Liver (tissue), 8 donors: ENCODE measurements at regions not wholly inside any gene's neighbourhood (a gene's known extent, or its start where the extent isn't known, plus 50 kb on each side); places are given as distances from the start of the nearest gene placed in this dataset.

Source experiments
- DNase-seq: peaks from one replicate; pipeline ENCODE4 v3.0.0-alpha.2; 2017; ENCODE audit warnings: low spot score
- H3K27ac ChIP-seq, 2 donors: one replicate each; pipeline ENCODE4 v1.7.0; 2013; ENCODE audit warnings: inconsistent platforms in 2 of 2, low read length in 2 of 2, control low read depth in 1 of 2, low read depth in 1 of 2, mild to moderate bottlenecking in 1 of 2
- H3K27me3 ChIP-seq, 4 donors: one replicate each; pipeline versions ENCODE4 v1.6.1 to v1.7.0; 2013; ENCODE audit warnings: low read length in 3 of 4, inconsistent platforms in 1 of 4, mild to moderate bottlenecking in 1 of 4, moderate library complexity in 1 of 4; ENCODE audit not compliant: control insufficient read depth in 4 of 4, insufficient read depth in 4 of 4
- H3K36me3 ChIP-seq, 4 donors: one replicate each; pipeline versions ENCODE4 v1.6.1 to v1.7.0; 2013; ENCODE audit warnings: low read length in 3 of 4, mild to moderate bottlenecking in 3 of 4, low read depth in 1 of 4, moderate library complexity in 1 of 4; ENCODE audit not compliant: control insufficient read depth in 4 of 4, insufficient read depth in 3 of 4
- H3K4me1 ChIP-seq, 4 donors: one replicate each; pipeline versions ENCODE4 v1.6.1 to v1.7.0; 2013; ENCODE audit warnings: low read length in 3 of 4, mild to moderate bottlenecking in 3 of 4, moderate library complexity in 1 of 4; ENCODE audit not compliant: control insufficient read depth in 4 of 4, insufficient read depth in 4 of 4
- H3K4me3 ChIP-seq, 3 donors: one replicate each; pipeline versions ENCODE4 v1.6.1 to v1.7.0; 2013; ENCODE audit warnings: low read length in 3 of 3, control low read depth in 1 of 3, low read depth in 1 of 3, mild to moderate bottlenecking in 1 of 3
- H3K9ac ChIP-seq, 2 donors: one replicate each; pipeline ENCODE4 v1.7.0; 2013; ENCODE audit warnings: low read length in 2 of 2, mild to moderate bottlenecking in 2 of 2, moderate library complexity in 2 of 2, control low read depth in 1 of 2, low read depth in 1 of 2
- H3K9me3 ChIP-seq, 4 donors: one replicate each; pipeline versions ENCODE4 v1.6.1 to v1.7.0; 2013; ENCODE audit warnings: low read length in 3 of 4; ENCODE audit not compliant: control insufficient read depth in 4 of 4
- EGR1 ChIP-seq, 2 donors: IDR thresholded peaks; 2 replicates each; pipeline ENCODE4 v1.6.1; 2016 to 2018; ENCODE audit warnings: antibody characterized with exemption in 2 of 2, low read depth in 2 of 2
- FOXA1 ChIP-seq: IDR thresholded peaks from 2 replicates; pipeline ENCODE4 v1.6.1; 2016; ENCODE audit warnings: antibody characterized with exemption
- FOXA2 ChIP-seq: IDR thresholded peaks from 2 replicates; pipeline ENCODE4 v1.6.1; 2016; ENCODE audit warnings: antibody characterized with exemption
- GABPA ChIP-seq, 2 donors: IDR thresholded peaks in 1 of 2; conservative IDR thresholded peaks in 1 of 2; 2 replicates each; pipeline ENCODE4 v1.6.1; 2016; ENCODE audit warnings: antibody characterized with exemption in 2 of 2, mild to moderate bottlenecking in 1 of 2, moderate library complexity in 1 of 2
- HNF4A ChIP-seq, 2 donors: conservative IDR thresholded peaks; 2 replicates each; pipeline ENCODE4 v1.6.1; 2016; ENCODE audit warnings: antibody characterized with exemption in 2 of 2, mild to moderate bottlenecking in 2 of 2
- HNF4G ChIP-seq: IDR thresholded peaks from 2 replicates; pipeline ENCODE4 v1.6.1; 2016; ENCODE audit warnings: antibody characterized with exemption
- JUND ChIP-seq, 2 donors: IDR thresholded peaks; 2 replicates each; pipeline ENCODE4 v1.6.1; 2016; ENCODE audit warnings: antibody characterized with exemption in 2 of 2
- NR2F2 ChIP-seq: IDR thresholded peaks from 2 replicates; pipeline ENCODE4 v1.6.1; 2016; ENCODE audit warnings: antibody characterized with exemption
- RAD21 ChIP-seq, 2 donors: IDR thresholded peaks; 2 replicates each; pipeline ENCODE4 v1.6.1; 2016; ENCODE audit warnings: antibody characterized with exemption in 2 of 2, mild to moderate bottlenecking in 2 of 2
- RXRA ChIP-seq, 2 donors: IDR thresholded peaks; 2 replicates each; pipeline ENCODE4 v1.6.1; 2017 to 2018; ENCODE audit warnings: antibody characterized with exemption in 2 of 2, mild to moderate bottlenecking in 1 of 2
- TAF1 ChIP-seq: conservative IDR thresholded peaks from 2 replicates; pipeline ENCODE4 v1.6.1; 2016; ENCODE audit warnings: antibody characterized with exemption, mild to moderate bottlenecking
- YY1 ChIP-seq: IDR thresholded peaks from 2 replicates; pipeline ENCODE4 v1.6.1; 2016; ENCODE audit warnings: antibody characterized with exemption, mild to moderate bottlenecking
- WGBS: extraction: QIAGEN DNeasy Blood & Tissue Kit; methylation state at CpG from one replicate; pipeline ENCODE4 v1.1.7; 2013; 5-methylcytosine and 5-hydroxymethylcytosine counted together
- TF ChIP-seq, protein P1 (sequence below): IDR thresholded peaks from 2 replicates; pipeline ENCODE4 v1.6.1; 2016; ENCODE audit warnings: antibody characterized with exemption, mild to moderate bottlenecking
- TF ChIP-seq, protein P2 (sequence below): IDR thresholded peaks from 2 replicates; pipeline ENCODE4 v1.6.1; 2016; ENCODE audit warnings: antibody characterized with exemption
- TF ChIP-seq, protein P3 (sequence below): IDR thresholded peaks from 2 replicates; pipeline ENCODE4 v1.6.1; 2016; ENCODE audit warnings: antibody characterized with exemption
- TF ChIP-seq, protein P4 (sequence below): fragments of 150-350 bp; IDR thresholded peaks from 2 replicates; pipeline ENCODE4 v1.5.1; 2017; ENCODE audit warnings: improper control_type of control experiment, low read depth, low read length; ENCODE audit not compliant: missing input control
- TF ChIP-seq, protein P5 (sequence below): IDR thresholded peaks from 2 replicates; pipeline ENCODE4 v1.6.1; 2016; ENCODE audit warnings: antibody characterized with exemption
- donor health status: healthy.
- donor health status: healthy.
- donor health status: healthy.
- donor health status: healthy.
- donor health status: healthy.

DNA sequence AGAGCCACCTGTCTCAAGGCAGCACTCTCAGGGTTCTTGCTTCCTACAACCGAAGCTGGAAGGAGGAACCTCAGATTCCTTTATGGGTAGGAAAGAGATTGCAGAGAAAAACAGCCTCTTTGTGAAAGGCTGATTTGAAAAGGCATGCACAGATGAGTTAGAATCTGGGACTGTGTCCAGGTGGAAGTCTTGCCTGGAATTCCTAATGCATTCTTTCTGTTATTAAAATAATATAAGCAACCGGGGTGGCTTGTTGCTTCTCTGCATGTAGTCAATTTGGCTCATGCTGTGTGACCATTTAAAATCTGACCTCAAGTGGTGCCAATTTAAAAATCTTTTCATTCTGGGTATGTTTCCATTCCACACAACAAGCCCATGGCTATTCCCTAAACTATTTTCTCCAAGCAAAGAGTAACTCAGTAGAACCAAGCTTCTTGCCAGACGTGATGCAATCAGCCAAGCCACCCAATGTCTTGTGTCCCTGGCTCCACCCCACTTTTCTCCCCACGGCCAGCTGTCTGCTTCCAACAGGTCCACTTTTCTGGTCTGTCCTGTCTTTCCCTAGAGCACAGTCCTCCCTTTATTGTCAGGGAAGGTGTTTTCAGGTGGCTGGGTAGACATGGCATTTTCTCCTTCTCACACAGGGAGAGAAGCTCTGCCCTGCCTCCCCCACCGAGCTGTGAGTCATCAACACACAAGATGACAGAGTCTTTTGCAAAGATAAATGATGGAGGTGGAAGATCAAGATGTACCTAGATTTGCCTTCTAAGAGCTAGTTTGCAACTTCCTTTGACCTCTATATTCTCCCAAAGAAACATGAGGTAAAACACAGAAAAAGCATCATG lies 394.3 kb downstream of the FOXO1 start:
- Histone ChIP-seq H3K4me1 (no peaks in the 10 kb centered on the region), H3K36me3 (no peaks in the 10 kb centered on the region), H3K9ac (no peak overlapping the region), H3K4me3 (no peak overlapping the region), H3K27me3 (no peaks in the 10 kb centered on the region), H3K9me3 (no peaks in the 10 kb centered on the region), H3K27ac (no peak overlapping the region)
- WGBS, result 70% methylated on average over 5 of the region's 5 CpGs
- no peak for DNase-seq
- TF ChIP-seq, protein P1, sequence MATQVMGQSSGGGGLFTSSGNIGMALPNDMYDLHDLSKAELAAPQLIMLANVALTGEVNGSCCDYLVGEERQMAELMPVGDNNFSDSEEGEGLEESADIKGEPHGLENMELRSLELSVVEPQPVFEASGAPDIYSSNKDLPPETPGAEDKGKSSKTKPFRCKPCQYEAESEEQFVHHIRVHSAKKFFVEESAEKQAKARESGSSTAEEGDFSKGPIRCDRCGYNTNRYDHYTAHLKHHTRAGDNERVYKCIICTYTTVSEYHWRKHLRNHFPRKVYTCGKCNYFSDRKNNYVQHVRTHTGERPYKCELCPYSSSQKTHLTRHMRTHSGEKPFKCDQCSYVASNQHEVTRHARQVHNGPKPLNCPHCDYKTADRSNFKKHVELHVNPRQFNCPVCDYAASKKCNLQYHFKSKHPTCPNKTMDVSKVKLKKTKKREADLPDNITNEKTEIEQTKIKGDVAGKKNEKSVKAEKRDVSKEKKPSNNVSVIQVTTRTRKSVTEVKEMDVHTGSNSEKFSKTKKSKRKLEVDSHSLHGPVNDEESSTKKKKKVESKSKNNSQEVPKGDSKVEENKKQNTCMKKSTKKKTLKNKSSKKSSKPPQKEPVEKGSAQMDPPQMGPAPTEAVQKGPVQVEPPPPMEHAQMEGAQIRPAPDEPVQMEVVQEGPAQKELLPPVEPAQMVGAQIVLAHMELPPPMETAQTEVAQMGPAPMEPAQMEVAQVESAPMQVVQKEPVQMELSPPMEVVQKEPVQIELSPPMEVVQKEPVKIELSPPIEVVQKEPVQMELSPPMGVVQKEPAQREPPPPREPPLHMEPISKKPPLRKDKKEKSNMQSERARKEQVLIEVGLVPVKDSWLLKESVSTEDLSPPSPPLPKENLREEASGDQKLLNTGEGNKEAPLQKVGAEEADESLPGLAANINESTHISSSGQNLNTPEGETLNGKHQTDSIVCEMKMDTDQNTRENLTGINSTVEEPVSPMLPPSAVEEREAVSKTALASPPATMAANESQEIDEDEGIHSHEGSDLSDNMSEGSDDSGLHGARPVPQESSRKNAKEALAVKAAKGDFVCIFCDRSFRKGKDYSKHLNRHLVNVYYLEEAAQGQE, result no peak
- TF ChIP-seq, protein P2, sequence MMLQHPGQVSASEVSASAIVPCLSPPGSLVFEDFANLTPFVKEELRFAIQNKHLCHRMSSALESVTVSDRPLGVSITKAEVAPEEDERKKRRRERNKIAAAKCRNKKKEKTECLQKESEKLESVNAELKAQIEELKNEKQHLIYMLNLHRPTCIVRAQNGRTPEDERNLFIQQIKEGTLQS, result no peak
- TF ChIP-seq HNF4A (conservative IDR thresholded peaks at IDR 0.05), result no peak
- TF ChIP-seq GABPA (IDR thresholded peaks at IDR 0.05 in 1 of 2, conservative IDR thresholded peaks at IDR 0.05 in 1 of 2), result no peak
- TF ChIP-seq FOXA1, result no peak
- no peak for TF ChIP-seq JUND (IDR thresholded peaks at IDR 0.05)
- TF ChIP-seq, protein P3, sequence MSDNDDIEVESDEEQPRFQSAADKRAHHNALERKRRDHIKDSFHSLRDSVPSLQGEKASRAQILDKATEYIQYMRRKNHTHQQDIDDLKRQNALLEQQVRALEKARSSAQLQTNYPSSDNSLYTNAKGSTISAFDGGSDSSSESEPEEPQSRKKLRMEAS, result no peak
- no peak for TF ChIP-seq NR2F2
- TF ChIP-seq, protein P4, sequence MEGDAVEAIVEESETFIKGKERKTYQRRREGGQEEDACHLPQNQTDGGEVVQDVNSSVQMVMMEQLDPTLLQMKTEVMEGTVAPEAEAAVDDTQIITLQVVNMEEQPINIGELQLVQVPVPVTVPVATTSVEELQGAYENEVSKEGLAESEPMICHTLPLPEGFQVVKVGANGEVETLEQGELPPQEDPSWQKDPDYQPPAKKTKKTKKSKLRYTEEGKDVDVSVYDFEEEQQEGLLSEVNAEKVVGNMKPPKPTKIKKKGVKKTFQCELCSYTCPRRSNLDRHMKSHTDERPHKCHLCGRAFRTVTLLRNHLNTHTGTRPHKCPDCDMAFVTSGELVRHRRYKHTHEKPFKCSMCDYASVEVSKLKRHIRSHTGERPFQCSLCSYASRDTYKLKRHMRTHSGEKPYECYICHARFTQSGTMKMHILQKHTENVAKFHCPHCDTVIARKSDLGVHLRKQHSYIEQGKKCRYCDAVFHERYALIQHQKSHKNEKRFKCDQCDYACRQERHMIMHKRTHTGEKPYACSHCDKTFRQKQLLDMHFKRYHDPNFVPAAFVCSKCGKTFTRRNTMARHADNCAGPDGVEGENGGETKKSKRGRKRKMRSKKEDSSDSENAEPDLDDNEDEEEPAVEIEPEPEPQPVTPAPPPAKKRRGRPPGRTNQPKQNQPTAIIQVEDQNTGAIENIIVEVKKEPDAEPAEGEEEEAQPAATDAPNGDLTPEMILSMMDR, result no peak
- TF ChIP-seq HNF4G, result no peak
- TF ChIP-seq YY1, result no peak
- TF ChIP-seq EGR1 (IDR thresholded peaks at IDR 0.05; ENCODE audit: low read depth in 2 of 2), result no peak
- TF ChIP-seq RXRA (IDR thresholded peaks at IDR 0.05), result no peak
- TF ChIP-seq, protein P5, sequence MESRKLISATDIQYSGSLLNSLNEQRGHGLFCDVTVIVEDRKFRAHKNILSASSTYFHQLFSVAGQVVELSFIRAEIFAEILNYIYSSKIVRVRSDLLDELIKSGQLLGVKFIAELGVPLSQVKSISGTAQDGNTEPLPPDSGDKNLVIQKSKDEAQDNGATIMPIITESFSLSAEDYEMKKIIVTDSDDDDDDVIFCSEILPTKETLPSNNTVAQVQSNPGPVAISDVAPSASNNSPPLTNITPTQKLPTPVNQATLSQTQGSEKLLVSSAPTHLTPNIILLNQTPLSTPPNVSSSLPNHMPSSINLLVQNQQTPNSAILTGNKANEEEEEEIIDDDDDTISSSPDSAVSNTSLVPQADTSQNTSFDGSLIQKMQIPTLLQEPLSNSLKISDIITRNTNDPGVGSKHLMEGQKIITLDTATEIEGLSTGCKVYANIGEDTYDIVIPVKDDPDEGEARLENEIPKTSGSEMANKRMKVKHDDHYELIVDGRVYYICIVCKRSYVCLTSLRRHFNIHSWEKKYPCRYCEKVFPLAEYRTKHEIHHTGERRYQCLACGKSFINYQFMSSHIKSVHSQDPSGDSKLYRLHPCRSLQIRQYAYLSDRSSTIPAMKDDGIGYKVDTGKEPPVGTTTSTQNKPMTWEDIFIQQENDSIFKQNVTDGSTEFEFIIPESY, result no peak
- no peak for TF ChIP-seq FOXA2
- TF ChIP-seq TAF1, result no peak
- TF ChIP-seq RAD21 (IDR thresholded peaks at IDR 0.05), result no peak
